ENCODE measurements at regions not wholly inside any gene's neighbourhood (a gene's known extent, or its start where the extent isn't known, plus 50 kb on each side); places are given as distances from the start of the nearest gene placed in this dataset.

DNA sequence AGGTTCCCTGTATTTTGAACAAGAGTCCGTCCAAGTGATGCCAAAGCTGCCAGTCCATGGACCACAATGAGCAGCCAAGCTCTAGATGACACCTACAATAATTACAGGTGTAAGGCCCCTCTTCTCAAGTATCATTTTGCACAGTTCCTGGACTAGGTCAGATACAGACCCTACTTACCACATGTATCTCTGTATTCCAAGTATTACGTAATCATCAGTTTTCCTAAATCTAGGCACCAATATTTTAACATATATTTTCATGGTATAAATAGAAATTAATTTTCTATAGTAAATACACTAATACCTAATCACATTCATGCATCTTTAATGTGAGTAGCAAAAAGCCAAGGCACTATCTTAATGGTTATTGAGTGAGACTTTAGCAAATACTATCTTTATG is 157.0 kb upstream of the PRSS1 start:
- TF ChIP-seq, protein P1, sequence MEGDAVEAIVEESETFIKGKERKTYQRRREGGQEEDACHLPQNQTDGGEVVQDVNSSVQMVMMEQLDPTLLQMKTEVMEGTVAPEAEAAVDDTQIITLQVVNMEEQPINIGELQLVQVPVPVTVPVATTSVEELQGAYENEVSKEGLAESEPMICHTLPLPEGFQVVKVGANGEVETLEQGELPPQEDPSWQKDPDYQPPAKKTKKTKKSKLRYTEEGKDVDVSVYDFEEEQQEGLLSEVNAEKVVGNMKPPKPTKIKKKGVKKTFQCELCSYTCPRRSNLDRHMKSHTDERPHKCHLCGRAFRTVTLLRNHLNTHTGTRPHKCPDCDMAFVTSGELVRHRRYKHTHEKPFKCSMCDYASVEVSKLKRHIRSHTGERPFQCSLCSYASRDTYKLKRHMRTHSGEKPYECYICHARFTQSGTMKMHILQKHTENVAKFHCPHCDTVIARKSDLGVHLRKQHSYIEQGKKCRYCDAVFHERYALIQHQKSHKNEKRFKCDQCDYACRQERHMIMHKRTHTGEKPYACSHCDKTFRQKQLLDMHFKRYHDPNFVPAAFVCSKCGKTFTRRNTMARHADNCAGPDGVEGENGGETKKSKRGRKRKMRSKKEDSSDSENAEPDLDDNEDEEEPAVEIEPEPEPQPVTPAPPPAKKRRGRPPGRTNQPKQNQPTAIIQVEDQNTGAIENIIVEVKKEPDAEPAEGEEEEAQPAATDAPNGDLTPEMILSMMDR (IDR thresholded peaks at IDR 0.05): no peak
- TF ChIP-seq RELA (CRISPR knock-in tag; IDR thresholded peaks at IDR 0.05; ENCODE audit: borderline replicate concordance) (no peak), NR1H2 (CRISPR knock-in tag; IDR thresholded peaks at IDR 0.05) (no peak), ATF1 (CRISPR knock-in tag; IDR thresholded peaks at IDR 0.05) (no peak), CBFB (CRISPR knock-in tag; IDR thresholded peaks at IDR 0.05; ENCODE audit: low read depth) (no peak), SP1 (CRISPR knock-in tag; conservative IDR thresholded peaks at IDR 0.05) (no peak)
- TF ChIP-seq, protein P2, sequence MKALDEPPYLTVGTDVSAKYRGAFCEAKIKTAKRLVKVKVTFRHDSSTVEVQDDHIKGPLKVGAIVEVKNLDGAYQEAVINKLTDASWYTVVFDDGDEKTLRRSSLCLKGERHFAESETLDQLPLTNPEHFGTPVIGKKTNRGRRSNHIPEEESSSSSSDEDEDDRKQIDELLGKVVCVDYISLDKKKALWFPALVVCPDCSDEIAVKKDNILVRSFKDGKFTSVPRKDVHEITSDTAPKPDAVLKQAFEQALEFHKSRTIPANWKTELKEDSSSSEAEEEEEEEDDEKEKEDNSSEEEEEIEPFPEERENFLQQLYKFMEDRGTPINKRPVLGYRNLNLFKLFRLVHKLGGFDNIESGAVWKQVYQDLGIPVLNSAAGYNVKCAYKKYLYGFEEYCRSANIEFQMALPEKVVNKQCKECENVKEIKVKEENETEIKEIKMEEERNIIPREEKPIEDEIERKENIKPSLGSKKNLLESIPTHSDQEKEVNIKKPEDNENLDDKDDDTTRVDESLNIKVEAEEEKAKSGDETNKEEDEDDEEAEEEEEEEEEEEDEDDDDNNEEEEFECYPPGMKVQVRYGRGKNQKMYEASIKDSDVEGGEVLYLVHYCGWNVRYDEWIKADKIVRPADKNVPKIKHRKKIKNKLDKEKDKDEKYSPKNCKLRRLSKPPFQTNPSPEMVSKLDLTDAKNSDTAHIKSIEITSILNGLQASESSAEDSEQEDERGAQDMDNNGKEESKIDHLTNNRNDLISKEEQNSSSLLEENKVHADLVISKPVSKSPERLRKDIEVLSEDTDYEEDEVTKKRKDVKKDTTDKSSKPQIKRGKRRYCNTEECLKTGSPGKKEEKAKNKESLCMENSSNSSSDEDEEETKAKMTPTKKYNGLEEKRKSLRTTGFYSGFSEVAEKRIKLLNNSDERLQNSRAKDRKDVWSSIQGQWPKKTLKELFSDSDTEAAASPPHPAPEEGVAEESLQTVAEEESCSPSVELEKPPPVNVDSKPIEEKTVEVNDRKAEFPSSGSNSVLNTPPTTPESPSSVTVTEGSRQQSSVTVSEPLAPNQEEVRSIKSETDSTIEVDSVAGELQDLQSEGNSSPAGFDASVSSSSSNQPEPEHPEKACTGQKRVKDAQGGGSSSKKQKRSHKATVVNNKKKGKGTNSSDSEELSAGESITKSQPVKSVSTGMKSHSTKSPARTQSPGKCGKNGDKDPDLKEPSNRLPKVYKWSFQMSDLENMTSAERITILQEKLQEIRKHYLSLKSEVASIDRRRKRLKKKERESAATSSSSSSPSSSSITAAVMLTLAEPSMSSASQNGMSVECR (CRISPR knock-in tag; IDR thresholded peaks at IDR 0.05; ENCODE audit: borderline replicate concordance): no peak
- TF ChIP-seq, protein P3, sequence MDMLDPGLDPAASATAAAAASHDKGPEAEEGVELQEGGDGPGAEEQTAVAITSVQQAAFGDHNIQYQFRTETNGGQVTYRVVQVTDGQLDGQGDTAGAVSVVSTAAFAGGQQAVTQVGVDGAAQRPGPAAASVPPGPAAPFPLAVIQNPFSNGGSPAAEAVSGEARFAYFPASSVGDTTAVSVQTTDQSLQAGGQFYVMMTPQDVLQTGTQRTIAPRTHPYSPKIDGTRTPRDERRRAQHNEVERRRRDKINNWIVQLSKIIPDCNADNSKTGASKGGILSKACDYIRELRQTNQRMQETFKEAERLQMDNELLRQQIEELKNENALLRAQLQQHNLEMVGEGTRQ (CRISPR knock-in tag; IDR thresholded peaks at IDR 0.05): no peak
- TF ChIP-seq, protein P4, sequence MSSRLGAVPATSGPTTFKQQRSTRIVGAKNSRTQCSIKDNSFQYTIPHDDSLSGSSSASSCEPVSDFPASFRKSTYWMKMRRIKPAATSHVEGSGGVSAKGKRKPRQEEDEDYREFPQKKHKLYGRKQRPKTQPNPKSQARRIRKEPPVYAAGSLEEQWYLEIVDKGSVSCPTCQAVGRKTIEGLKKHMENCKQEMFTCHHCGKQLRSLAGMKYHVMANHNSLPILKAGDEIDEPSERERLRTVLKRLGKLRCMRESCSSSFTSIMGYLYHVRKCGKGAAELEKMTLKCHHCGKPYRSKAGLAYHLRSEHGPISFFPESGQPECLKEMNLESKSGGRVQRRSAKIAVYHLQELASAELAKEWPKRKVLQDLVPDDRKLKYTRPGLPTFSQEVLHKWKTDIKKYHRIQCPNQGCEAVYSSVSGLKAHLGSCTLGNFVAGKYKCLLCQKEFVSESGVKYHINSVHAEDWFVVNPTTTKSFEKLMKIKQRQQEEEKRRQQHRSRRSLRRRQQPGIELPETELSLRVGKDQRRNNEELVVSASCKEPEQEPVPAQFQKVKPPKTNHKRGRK (CRISPR knock-in tag; IDR thresholded peaks at IDR 0.05; ENCODE audit: borderline replicate concordance): no peak
- TF ChIP-seq, protein P5, sequence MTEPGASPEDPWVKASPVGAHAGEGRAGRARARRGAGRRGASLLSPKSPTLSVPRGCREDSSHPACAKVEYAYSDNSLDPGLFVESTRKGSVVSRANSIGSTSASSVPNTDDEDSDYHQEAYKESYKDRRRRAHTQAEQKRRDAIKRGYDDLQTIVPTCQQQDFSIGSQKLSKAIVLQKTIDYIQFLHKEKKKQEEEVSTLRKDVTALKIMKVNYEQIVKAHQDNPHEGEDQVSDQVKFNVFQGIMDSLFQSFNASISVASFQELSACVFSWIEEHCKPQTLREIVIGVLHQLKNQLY (CRISPR knock-in tag; IDR thresholded peaks at IDR 0.05): no peak
